Activated CD8-positive, alpha-beta memory T cell treated with anti-CD3 and anti-CD28 coated beads, Interleukin-2, amount 50 U/mL, for 24 hours (primary cell): ENCODE measurements at regions not wholly inside any gene's neighbourhood (a gene's known extent, or its start where the extent isn't known, plus 50 kb on each side); places are given as distances from the start of the nearest gene placed in this dataset.
"Not testable (repeated sequence)": the region's sequence is repeated elsewhere in the genome, so short reads cannot be mapped to it uniquely, and the experiment has no call there.

Source experiments
- DNase-seq: peaks from one replicate; pipeline ENCODE4 v3.0.0-alpha.2; 2020; ENCODE audit errors: extremely low read depth

- no peak for DNase-seq
These were observed 646.1 kb upstream of the ACVR2A start for GRCh38 chr2:147198651-147199171.

GRCh38 chr2:147197754-147198483 is 646.9 kb upstream of the ACVR2A start:
- no peak for DNase-seq

- DNase-seq, result peak; percentile 23
These were observed 662.6 kb upstream of the ACVR2A start for GRCh38 chr2:147182260-147182659.

- no peak for DNase-seq
These were observed 663.3 kb upstream of the ACVR2A start for GRCh38 chr2:147181351-147182029.

GRCh38 chr2:147177071-147177857 is 667.6 kb upstream of the ACVR2A start:
- no peak for DNase-seq

- DNase-seq, result no peak
These were observed 670.0 kb upstream of the ACVR2A start for GRCh38 chr2:147174824-147175254.

GRCh38 chr2:147173798-147174197 is 671.0 kb upstream of the ACVR2A start:
- DNase-seq, result no peak

GRCh38 chr2:147173189-147173581 is 671.6 kb upstream of the ACVR2A start:
- DNase-seq, result no peak

- DNase-seq, result no peak
These were observed 672.2 kb upstream of the ACVR2A start for GRCh38 chr2:147172493-147173188.

- no peak for DNase-seq
These were observed 672.9 kb upstream of the ACVR2A start for GRCh38 chr2:147171941-147172340.

- DNase-seq, result no peak
These were observed 673.9 kb upstream of the ACVR2A start for GRCh38 chr2:147170932-147171331.

- no peak for DNase-seq
These were observed 679.0 kb upstream of the ACVR2A start for GRCh38 chr2:147165697-147166382.

GRCh38 chr2:147164563-147164962 is 680.3 kb upstream of the ACVR2A start:
- no peak for DNase-seq

GRCh38 chr2:147161746-147162145 is 683.1 kb upstream of the ACVR2A start:
- no peak for DNase-seq

GRCh38 chr2:147156970-147157369 is 687.9 kb upstream of the ACVR2A start:
- no peak for DNase-seq

- DNase-seq, result no peak
These were observed 694.6 kb upstream of the ACVR2A start for GRCh38 chr2:147150241-147150635.

GRCh38 chr2:147149575-147150240 is 695.1 kb upstream of the ACVR2A start:
- no peak for DNase-seq

- DNase-seq, result no peak
These were observed 697.0 kb upstream of the ACVR2A start for GRCh38 chr2:147147802-147148201.

GRCh38 chr2:147141930-147142329 is 702.9 kb upstream of the ACVR2A start:
- no peak for DNase-seq

- DNase-seq, result not testable (repeated sequence)
These were observed 705.1 kb upstream of the ACVR2A start for GRCh38 chr2:147139732-147140131.

- no peak for DNase-seq
These were observed 707.1 kb upstream of the ACVR2A start for GRCh38 chr2:147137711-147138110.
